HT1080 (cell line): ENCODE measurements at regions not wholly inside any gene's neighbourhood (a gene's known extent, or its start where the extent isn't known, plus 50 kb on each side); places are given as distances from the start of the nearest gene placed in this dataset.

Source experiments
- DNase-seq: peaks from one replicate; pipeline ENCODE4 v3.0.0-alpha.2; 2015; ENCODE audit warnings: low read depth

GRCh38 chr2:120622886-120623753 is 112.5 kb upstream of the GLI2 start:
- no peak for DNase-seq

GRCh38 chr2:120624061-120624737 is 111.5 kb upstream of the GLI2 start:
- DNase-seq: no peak

GRCh38 chr2:120624738-120625446 is 110.8 kb upstream of the GLI2 start:
- DNase-seq: no peak

GRCh38 chr2:120625865-120626560 is 109.7 kb upstream of the GLI2 start:
- no peak for DNase-seq

GRCh38 chr2:120626566-120626965 is 109.1 kb upstream of the GLI2 start:
- no peak for DNase-seq

GRCh38 chr2:120628248-120628647 is 107.4 kb upstream of the GLI2 start:
- no peak for DNase-seq

GRCh38 chr2:120629241-120629895 is 106.3 kb upstream of the GLI2 start:
- DNase-seq: no peak

- no peak for DNase-seq
Observed at GRCh38 chr2:120630031-120630701, 105.5 kb upstream of the GLI2 start.

- no peak for DNase-seq
Observed at GRCh38 chr2:120631236-120631635, 104.4 kb upstream of the GLI2 start.

GRCh38 chr2:120631724-120632123 is 103.9 kb upstream of the GLI2 start:
- no peak for DNase-seq

GRCh38 chr2:120632796-120633646 is 102.6 kb upstream of the GLI2 start:
- DNase-seq: no peak

GRCh38 chr2:120634533-120634932 is 101.1 kb upstream of the GLI2 start:
- DNase-seq: no peak

GRCh38 chr2:120635146-120635545 is 100.5 kb upstream of the GLI2 start:
- DNase-seq: no peak

GRCh38 chr2:120637847-120638246 is 97.8 kb upstream of the GLI2 start:
- DNase-seq: no peak

GRCh38 chr2:120638450-120638849 is 97.2 kb upstream of the GLI2 start:
- DNase-seq: no peak

- DNase-seq: no peak
Observed at GRCh38 chr2:120641366-120641771, 94.3 kb upstream of the GLI2 start.

- DNase-seq: no peak
Observed at GRCh38 chr2:120642646-120643045, 93.0 kb upstream of the GLI2 start.

- DNase-seq: no peak
Observed at GRCh38 chr2:120646994-120647393, 88.7 kb upstream of the GLI2 start.

- DNase-seq: peak; percentile 8
Observed at GRCh38 chr2:120647487-120647886, 88.2 kb upstream of the GLI2 start.
